H1 (cell line): ENCODE measurements at regions not wholly inside any gene's neighbourhood (a gene's known extent, or its start where the extent isn't known, plus 50 kb on each side); places are given as distances from the start of the nearest gene placed in this dataset.

Experiments used
- CTCF ChIA-PET: fragments of 300-600 bp; sonication (Branson Sonifier 250); formaldehyde crosslinking; loops from one replicate; lab custom pipeline; 2021; ENCODE audit not compliant: partially characterized antibody; lab: Charles Lee
- POLR2A ChIA-PET: fragments of 300-600 bp; sonication (Branson Sonifier 250); formaldehyde crosslinking; loops from one replicate; lab custom pipeline; 2021; ENCODE audit warnings: inconsistent platforms; ENCODE audit not compliant: partially characterized antibody; lab: Charles Lee
- DNase-seq, 2 experiments: peaks; one replicate each; pipeline versions ENCODE4 v3.0.0 to v3.0.0-alpha.2; 2010 to 2022; ENCODE audit warnings: low spot score in 2 of 2, low read depth in 1 of 2, mixed read lengths in 1 of 2
- FAIRE-seq: peaks from 2 replicates; lab custom pipeline; 2011; peaks lifted over from hg19 to GRCh38; lab: Jason Lieb, UNC
- H2AFZ ChIP-seq: 2 replicates; pipeline ENCODE4 v1.8.1; 2012; ENCODE audit warnings: low read length, inconsistent platforms
- H2AK5ac ChIP-seq: 2 replicates; pipeline ENCODE4 v1.6.1; 2013; ENCODE audit warnings: low read depth, low read length
- H2BK120ac ChIP-seq: replicated peaks from 2 replicates; pipeline ENCODE3; 2013; ENCODE audit warnings: low read depth, low read length, inconsistent platforms
- H2BK12ac ChIP-seq: 2 replicates; pipeline ENCODE4 v1.6.1; 2013; ENCODE audit warnings: low read depth, low read length
- H2BK15ac ChIP-seq: 2 replicates; pipeline ENCODE4 v1.6.1; 2013; ENCODE audit warnings: low read length
- H2BK20ac ChIP-seq: 2 replicates; pipeline ENCODE4 v1.6.1; 2013; ENCODE audit warnings: low read length
- H2BK5ac ChIP-seq: 2 replicates; pipeline ENCODE4 v1.6.1; 2013; ENCODE audit warnings: low read depth, low read length
- H3K14ac ChIP-seq: 2 replicates; pipeline ENCODE4 v1.6.1; 2013; ENCODE audit warnings: inconsistent platforms; ENCODE audit not compliant: insufficient read length
- H3K18ac ChIP-seq: 2 replicates; pipeline ENCODE4 v1.6.1; 2013; ENCODE audit warnings: low read length; ENCODE audit errors: extremely low read depth
- H3K23ac ChIP-seq: 2 replicates; pipeline ENCODE4 v1.6.1; 2013; ENCODE audit warnings: inconsistent platforms; ENCODE audit not compliant: insufficient read length
- H3K23me2 ChIP-seq: 2 replicates; pipeline ENCODE4 v1.6.1; 2013; ENCODE audit warnings: low read depth, low read length
- H3K27ac ChIP-seq: 2 replicates; pipeline ENCODE4 v1.6.1; 2011; ENCODE audit warnings: low read depth, low read length, inconsistent platforms
- H3K27me3 ChIP-seq, 4 experiments: replicated peaks in 1 of 4; 1 replicate in 1 of 4; 2 replicates in 3 of 4; pipeline versions ENCODE4 v1.6.1 to v1.8.1; 2011 to 2013; ENCODE audit warnings: low read length in 3 of 4, mild to moderate bottlenecking in 3 of 4, inconsistent platforms in 2 of 4, mixed read lengths in 2 of 4, moderate library complexity in 1 of 4; ENCODE audit not compliant: control insufficient read depth in 3 of 4, insufficient read depth in 3 of 4; ENCODE audit errors: extremely low read depth in 1 of 4
- H3K36me3 ChIP-seq, 4 experiments: 2 replicates each; pipeline versions ENCODE4 v1.6.1 to v1.8.1; 2011 to 2013; ENCODE audit warnings: mild to moderate bottlenecking in 4 of 4, low read length in 3 of 4, moderate library complexity in 2 of 4, control low read depth in 1 of 4, inconsistent platforms in 1 of 4; ENCODE audit not compliant: insufficient read depth in 4 of 4, control insufficient read depth in 2 of 4
- H3K4ac ChIP-seq: replicated peaks from 2 replicates; pipeline ENCODE3; 2013; ENCODE audit warnings: low read length, low read depth, mixed read lengths, inconsistent platforms; ENCODE audit not compliant: insufficient read length
- H3K4me1 ChIP-seq, 4 experiments: replicated peaks in 1 of 4; 1 replicate in 1 of 4; 2 replicates in 3 of 4; pipeline versions ENCODE4 v1.6.1 to v1.8.1; 2011 to 2013; ENCODE audit warnings: low read length in 3 of 4, inconsistent platforms in 2 of 4, mixed read lengths in 1 of 4; ENCODE audit not compliant: insufficient read depth in 4 of 4, control insufficient read depth in 3 of 4
- H3K4me2 ChIP-seq, 2 experiments: 2 replicates each; pipeline versions ENCODE4 v1.6.1 to v1.8.1; 2011 to 2013; ENCODE audit warnings: low read depth in 2 of 2, low read length in 2 of 2, control low read depth in 1 of 2, inconsistent platforms in 1 of 2, mild to moderate bottlenecking in 1 of 2; ENCODE audit not compliant: insufficient read depth in 1 of 2
- H3K4me3 ChIP-seq, 4 experiments: fragments of 200-600, 300-600 bp in 1 of 4; sonication (generic), shearing (Covaris generic), sonication (Bioruptor Twin) in 1 of 4; 2 replicates each; pipeline versions ENCODE4 v1.5.1 to v1.8.1; 2011 to 2016; ENCODE audit warnings: low read length in 4 of 4, low read depth in 3 of 4, control low read depth in 2 of 4, inconsistent platforms in 2 of 4, mild to moderate bottlenecking in 2 of 4, mixed read lengths in 1 of 4, moderate library complexity in 1 of 4; ENCODE audit not compliant: insufficient read depth in 2 of 4; ENCODE audit errors: extremely low read depth in 1 of 4
- H3K56ac ChIP-seq: replicated peaks from 2 replicates; pipeline ENCODE3; 2013; ENCODE audit warnings: low read depth, mild to moderate bottlenecking, mixed read lengths, low read length, inconsistent platforms; ENCODE audit not compliant: insufficient read length
- H3K79me1 ChIP-seq: 2 replicates; pipeline ENCODE4 v1.6.1; 2013; ENCODE audit warnings: low read depth, low read length, control low read depth
- H3K79me2 ChIP-seq, 2 experiments: 2 replicates each; pipeline versions ENCODE4 v1.6.1 to v1.8.1; 2012 to 2013; ENCODE audit warnings: low read length in 2 of 2, mild to moderate bottlenecking in 2 of 2, inconsistent platforms in 1 of 2; ENCODE audit not compliant: insufficient read depth in 2 of 2, control insufficient read depth in 1 of 2
- H3K9ac ChIP-seq, 4 experiments: replicated peaks in 1 of 4; 1 replicate in 1 of 4; 2 replicates in 3 of 4; pipeline versions ENCODE4 v1.6.1 to v1.8.1; 2011 to 2013; ENCODE audit warnings: low read depth in 3 of 4, low read length in 3 of 4, control low read depth in 2 of 4, mild to moderate bottlenecking in 2 of 4, moderate library complexity in 2 of 4, inconsistent platforms in 1 of 4; ENCODE audit errors: extremely low read depth in 1 of 4
- H3K9me3 ChIP-seq, 2 experiments: 2 replicates each; pipeline versions ENCODE4 v1.6.1 to v1.8.1; 2012 to 2013; ENCODE audit warnings: mild to moderate bottlenecking in 2 of 2, moderate library complexity in 2 of 2, control low read depth in 1 of 2, inconsistent platforms in 1 of 2, low read depth in 1 of 2, low read length in 1 of 2, mixed read lengths in 1 of 2; ENCODE audit not compliant: insufficient read depth in 2 of 2
- H4K20me1 ChIP-seq, 2 experiments: replicated peaks in 1 of 2; 2 replicates each; pipeline versions ENCODE3 to v1.8.1; 2011 to 2013; ENCODE audit warnings: inconsistent platforms in 2 of 2, low read length in 2 of 2, mild to moderate bottlenecking in 1 of 2; ENCODE audit not compliant: insufficient read depth in 2 of 2, control insufficient read depth in 1 of 2
- H4K5ac ChIP-seq: 2 replicates; pipeline ENCODE4 v1.6.1; 2013; ENCODE audit warnings: low read length, low read depth, mixed read lengths, inconsistent platforms; ENCODE audit not compliant: insufficient read length
- H4K8ac ChIP-seq: 2 replicates; pipeline ENCODE4 v1.8.0; 2013; ENCODE audit warnings: mild to moderate bottlenecking, moderate library complexity, low read length, inconsistent platforms; ENCODE audit not compliant: insufficient read depth; ENCODE audit errors: extremely low read depth
- H4K91ac ChIP-seq: replicated peaks from 2 replicates; pipeline ENCODE3; 2013; ENCODE audit warnings: low read length, mixed read lengths, inconsistent platforms; ENCODE audit not compliant: insufficient read length
- CTCF ChIP-seq, 3 experiments: IDR thresholded peaks; 1 replicate in 2 of 3; 2 replicates in 1 of 3; pipeline versions ENCODE4 v1.5.1 to v1.6.1; 2011; ENCODE audit warnings: low read length in 3 of 3, mild to moderate bottlenecking in 3 of 3, inconsistent platforms in 2 of 3, low read depth in 1 of 3, moderate library complexity in 1 of 3; ENCODE audit not compliant: insufficient read depth in 1 of 3; ENCODE audit errors: control extremely low read depth in 1 of 3
- EGR1 ChIP-seq: IDR thresholded peaks from 2 replicates; pipeline ENCODE4 v1.6.1; 2011; ENCODE audit warnings: low read depth, low read length, borderline replicate concordance
- RAD21 ChIP-seq, 2 experiments: IDR thresholded peaks in 1 of 2; conservative IDR thresholded peaks in 1 of 2; 2 replicates each; pipeline ENCODE4 v1.6.1; 2011; ENCODE audit warnings: low read depth in 2 of 2, low read length in 2 of 2, improper control_type of control experiment in 1 of 2, inconsistent platforms in 1 of 2, mild to moderate bottlenecking in 1 of 2, moderate library complexity in 1 of 2
- RBBP5 ChIP-seq: IDR thresholded peaks from 2 replicates; pipeline ENCODE4 v1.7.1; 2012; ENCODE audit warnings: low read depth, mild to moderate bottlenecking, inconsistent platforms, low read length, moderate library complexity, borderline replicate concordance
- WGBS, 2 experiments: shearing (Covaris generic) in 1 of 2; methylation state at CpG; one replicate each; pipeline versions ENCODE4 v1.1.6 to v1.1.7; 2013 to 2015; ENCODE audit warnings: low lambda C conversion rate in 2 of 2, mixed read lengths in 2 of 2, inconsistent platforms in 1 of 2, low coverage in 1 of 2, missing lambda C conversion rate in 1 of 2; ENCODE audit not compliant: insufficient replicate concordance in 2 of 2, insufficient coverage in 1 of 2, insufficient read length in 1 of 2; ENCODE audit errors: extremely low coverage in 1 of 2, missing lambda C conversion rate in 1 of 2; 5-methylcytosine and 5-hydroxymethylcytosine counted together

- Histone ChIP-seq H3K4ac (no peak overlapping the region), H2BK12ac (no peak overlapping the region), H3K36me3 (no peaks in the 10 kb centered on the region; a peak in 1 of 8 replicates), H2AFZ (no peak overlapping the region), H4K8ac (no peak overlapping the region), H2BK20ac (no peak overlapping the region), H2BK120ac (no peak overlapping the region), H3K9ac (no peak overlapping the region), H2AK5ac (0 out of 2 replicates have a peak overlapping the region, but pooled peaks have one; percentile 41), H3K23ac (no peak overlapping the region), H3K9me3 (no peaks in the 10 kb centered on the region), H3K27me3 (peaks cover 0 to 2% (median 0%) of the 10 kb centered on the region in 4 experiments; a peak in 1 of 7 replicates), H3K4me2 (no peak overlapping the region), H4K5ac (no peak overlapping the region), H3K56ac (no peak overlapping the region), H4K20me1 (no peaks in the 10 kb centered on the region), H3K4me3 (no peak overlapping the region), H4K91ac (no peak overlapping the region), H3K23me2 (no peaks in the 10 kb centered on the region), H3K27ac (no peak overlapping the region), H3K4me1 (peaks cover 6 to 29% (median 18%) of the 10 kb centered on the region in 4 experiments), H3K18ac (no peak overlapping the region), H3K79me2 (no peaks in the 10 kb centered on the region), H2BK15ac (no peak overlapping the region), H3K14ac (no peak overlapping the region), H3K79me1 (no peaks in the 10 kb centered on the region), H2BK5ac (no peak overlapping the region)
- ChIA-PET POLR2A (no interaction called here), CTCF (interaction anchor here (0.6 to 8.3 kb wide), 24 partner anchors 8 to 434 kb away, joined by 3 to 94 read pairs (median 4); no protein-coding TSS in a partner anchor)
- TF ChIP-seq EGR1 (no peak), RAD21 (IDR thresholded peaks at IDR 0.05 in 1 of 2, conservative IDR thresholded peaks at IDR 0.05 in 1 of 2; ENCODE audit: low read depth in 2 of 2, low read length in 2 of 2) (peak; percentile 62 to 74), RBBP5 (no peak), CTCF (IDR thresholded peaks at IDR 0.05; ENCODE audit: control extremely low read depth in 1 of 3, insufficient read depth in 1 of 3, low read depth in 1 of 3, low read length in 3 of 3) (peak in 2 of 3 experiments; percentile 43 to 50; a peak in 2 of 4 replicates)
- FAIRE-seq (no peak), DNase-seq (no peak)
- WGBS, 2 experiments, result 86% methylated on average over 3 of the region's 3 CpGs; no CpG with 5 or more reads in 1 of the 2 experiments
Observed at GRCh38 chr17:33927732-33928133, 327.4 kb upstream of the CCL2 start.
